Activated CD4-positive, alpha-beta T cell treated with anti-CD3 and anti-CD28 coated beads for 48 hours (primary cell): ENCODE measurements at regions not wholly inside any gene's neighbourhood (a gene's known extent, or its start where the extent isn't known, plus 50 kb on each side); places are given as distances from the start of the nearest gene placed in this dataset.
"Not testable (repeated sequence)": the region's sequence is repeated elsewhere in the genome, so short reads cannot be mapped to it uniquely, and the experiment has no call there.

Source experiments
- DNase-seq: peaks from one replicate; pipeline ENCODE4 v3.0.0-alpha.2; 2020

GRCh38 chr12:60539592-60539991 lies 943.8 kb downstream of the SLC16A7 start:
- no peak for DNase-seq

DNA sequence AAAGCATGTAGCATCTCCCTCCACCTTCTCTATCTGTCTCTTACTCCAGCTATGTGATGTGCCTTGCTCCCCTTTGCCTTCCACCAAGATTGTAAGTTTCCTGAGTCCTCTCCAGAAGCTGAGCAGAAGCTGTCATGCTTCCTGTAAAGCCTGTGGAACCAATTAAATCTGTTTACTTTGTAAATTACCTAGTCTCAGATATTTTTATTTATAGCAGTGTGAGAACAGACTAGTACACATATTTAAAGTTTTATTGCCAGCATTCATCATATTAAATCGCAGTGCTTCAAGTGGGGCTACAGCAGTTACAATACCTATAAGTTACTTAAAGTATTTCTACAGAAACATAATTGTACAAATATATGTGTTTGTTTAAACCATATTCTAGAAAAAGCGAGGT lies 973.1 kb downstream of the SLC16A7 start:
- DNase-seq = no peak

DNA sequence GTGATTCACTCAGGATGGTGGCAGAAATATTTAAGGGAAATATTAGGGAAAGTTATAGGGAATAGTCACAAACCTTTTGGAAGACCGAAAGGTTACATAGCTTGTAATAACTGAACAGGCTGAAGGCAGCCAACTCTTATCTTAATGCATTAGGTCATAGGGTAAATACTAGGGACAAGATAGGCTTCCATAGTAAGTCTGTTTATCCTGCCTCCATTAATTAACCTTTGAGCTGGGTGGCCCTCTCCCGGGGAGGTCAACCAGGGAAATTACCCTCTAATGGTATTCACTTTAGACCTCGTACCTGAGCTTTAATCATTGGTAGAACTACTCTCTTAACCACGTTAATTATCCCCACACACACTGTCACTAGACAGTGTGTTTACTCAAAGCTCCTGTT lies 981.8 kb downstream of the SLC16A7 start:
- no peak for DNase-seq

DNA sequence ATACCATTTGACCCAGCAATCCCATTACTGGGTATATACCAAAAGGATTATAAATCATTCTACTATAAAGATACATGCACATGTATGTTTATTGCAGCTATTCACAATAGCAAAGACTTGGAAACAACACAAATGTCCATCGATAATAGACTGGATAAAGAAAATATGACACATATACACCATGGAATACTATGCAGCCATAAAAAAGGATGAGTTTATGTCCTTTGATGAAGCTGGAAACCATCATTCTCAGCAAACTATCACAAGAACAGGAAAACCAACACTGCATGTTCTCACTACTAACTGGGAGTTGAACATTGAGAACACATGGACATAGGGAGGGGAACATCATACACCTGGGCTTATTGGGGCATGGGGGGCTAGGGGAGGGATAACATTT lies 991.8 kb downstream of the SLC16A7 start:
- DNase-seq = not testable (repeated sequence)

DNA sequence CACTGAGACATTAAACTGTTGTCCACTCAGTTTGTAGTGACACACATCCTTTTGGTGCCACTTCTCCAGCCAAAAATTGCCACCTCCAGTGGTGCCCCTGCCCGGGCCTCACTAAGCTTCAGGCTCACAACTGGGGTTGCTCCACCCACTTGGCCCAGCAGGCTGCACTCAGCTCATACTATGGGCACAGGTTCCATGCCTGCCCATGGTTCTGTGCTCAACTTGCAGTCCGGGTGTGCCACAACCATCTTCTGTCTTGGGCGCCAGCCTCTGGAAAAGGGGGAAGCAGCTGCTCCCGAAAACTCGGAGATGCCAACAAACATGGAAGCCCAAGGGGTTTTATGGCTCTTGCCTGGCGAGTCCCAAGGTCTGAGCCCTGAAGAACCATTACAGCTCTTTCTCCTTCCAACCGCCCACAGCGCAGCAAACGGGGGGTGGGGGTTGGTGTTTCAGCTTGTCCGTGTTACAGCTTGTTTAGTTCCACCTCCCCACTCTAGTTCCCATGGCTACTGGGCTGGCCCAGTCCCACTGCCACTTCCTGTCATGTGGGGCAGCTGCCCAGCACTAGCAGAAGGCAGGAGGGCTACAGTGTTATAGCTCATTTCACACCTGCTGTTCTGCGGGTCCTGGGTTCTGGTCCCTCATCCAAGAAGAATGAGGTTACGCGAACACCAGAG lies 998.3 kb downstream of the SLC16A7 start:
- no peak for DNase-seq

GRCh38 chr12:60602601-60603000 lies 1006.8 kb downstream of the SLC16A7 start:
- DNase-seq = no peak

DNA sequence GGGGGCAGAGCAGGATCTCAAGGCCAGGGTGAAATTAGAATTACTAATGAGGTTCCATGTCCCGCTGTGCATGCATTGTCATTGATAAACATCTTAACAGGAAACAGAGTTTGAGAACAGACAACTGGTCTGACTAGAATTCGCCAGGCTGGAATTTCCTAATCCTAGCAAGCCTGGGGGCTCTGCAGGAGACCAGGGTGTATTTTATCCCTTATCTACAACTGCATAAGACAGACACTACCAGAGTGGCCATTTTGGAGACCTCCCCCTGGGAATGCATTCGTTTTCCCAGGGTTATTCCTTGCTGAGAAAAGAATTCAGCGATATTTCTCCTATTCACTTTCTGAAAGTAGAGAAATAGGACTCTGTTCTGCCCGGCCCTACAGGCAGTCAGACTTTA lies 1007.6 kb downstream of the SLC16A7 start:
- not testable (repeated sequence) for DNase-seq

DNA sequence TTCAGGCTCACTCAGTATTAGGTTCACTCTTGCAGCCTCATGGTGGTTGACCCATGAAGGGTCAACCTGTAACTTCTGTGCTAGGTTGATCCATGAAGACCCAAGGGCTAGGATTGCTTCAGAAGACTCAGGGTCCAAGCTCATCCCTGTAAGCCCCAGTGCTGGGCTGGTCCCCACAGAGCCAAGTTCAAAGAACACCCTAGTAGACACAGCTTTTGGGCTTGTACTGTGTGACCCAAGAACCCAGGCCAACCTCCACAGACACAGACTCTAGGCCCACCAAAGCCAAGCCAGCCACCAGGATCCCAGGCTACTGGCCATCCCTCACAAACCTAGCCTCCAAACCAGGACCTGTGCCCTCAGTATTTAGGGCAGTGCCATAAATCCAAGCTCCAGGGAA lies 1020.6 kb downstream of the SLC16A7 start:
- DNase-seq = no peak

- DNase-seq = no peak
These were observed 1035.0 kb downstream of the SLC16A7 start for GRCh38 chr12:60630796-60631195.

DNA sequence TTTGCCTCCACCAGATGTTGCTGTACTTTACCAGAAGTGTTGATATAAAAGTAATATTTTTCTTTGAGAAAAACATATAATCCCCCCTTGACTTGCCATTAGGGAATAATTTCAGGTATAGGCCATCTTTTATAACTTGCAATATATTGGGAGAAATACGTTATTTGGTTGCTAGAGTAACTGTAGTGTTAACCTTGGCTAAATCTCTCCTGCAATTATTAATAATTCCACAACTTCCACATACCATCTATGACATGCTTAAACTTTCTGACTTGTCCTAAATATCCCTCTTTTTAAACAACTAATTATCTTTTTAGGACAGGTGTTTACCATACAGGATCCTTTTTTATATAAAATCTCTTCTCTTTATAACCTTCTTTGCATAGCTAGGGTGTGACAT lies 1048.2 kb downstream of the SLC16A7 start:
- no peak for DNase-seq

- DNase-seq = no peak
These were observed 1071.1 kb downstream of the SLC16A7 start for GRCh38 chr12:60666895-60667294.

DNA sequence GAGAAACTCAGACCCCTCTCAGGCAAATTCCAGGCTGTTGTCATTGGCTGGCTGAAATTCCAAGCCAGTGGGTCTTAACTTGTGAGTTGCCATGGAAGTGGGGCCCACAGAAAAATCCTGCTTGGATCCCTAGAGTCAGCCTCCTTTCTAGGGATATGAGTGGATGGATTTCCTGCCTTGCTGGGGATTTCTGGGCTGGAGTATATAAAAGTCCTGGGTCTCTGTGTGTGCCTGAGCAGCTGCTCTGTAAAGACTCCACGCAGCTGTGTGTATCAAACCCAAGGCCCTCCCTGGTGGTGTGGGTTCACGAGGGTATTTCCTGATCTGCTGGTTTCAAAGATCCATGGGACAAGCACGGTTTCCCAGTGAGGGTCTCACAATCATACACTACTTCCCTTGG lies 1077.1 kb downstream of the SLC16A7 start:
- no peak for DNase-seq

DNA sequence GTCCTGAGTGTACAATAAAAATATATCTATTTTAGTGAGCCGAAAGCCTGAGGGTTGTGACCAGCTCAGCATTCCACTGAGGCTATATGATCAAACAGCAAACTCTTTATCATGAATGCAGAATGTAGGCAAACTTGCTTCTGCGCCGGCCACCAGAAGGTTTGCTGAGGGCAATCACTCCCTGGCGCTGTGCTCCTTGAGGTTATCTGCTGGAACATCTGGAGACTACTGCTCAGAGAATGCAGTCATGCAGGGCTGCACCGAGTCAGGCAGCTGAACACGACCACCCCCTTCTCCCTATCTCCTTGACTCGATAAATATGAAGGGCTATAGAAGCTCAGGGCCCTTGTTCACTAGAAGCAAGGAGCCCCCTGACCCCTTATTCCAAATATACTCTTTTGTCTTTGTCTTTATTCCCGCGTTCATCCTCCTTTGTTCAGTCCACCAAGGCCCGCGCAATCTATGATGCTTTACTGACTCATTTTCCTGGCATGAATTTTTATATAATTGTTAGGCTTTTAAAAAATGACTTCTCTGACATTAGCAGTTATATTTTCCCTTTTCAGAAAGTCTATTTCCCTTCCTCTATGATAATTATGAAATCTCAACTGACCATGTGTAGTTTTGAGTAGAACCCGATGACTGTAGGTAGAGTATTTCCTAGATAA lies 1089.3 kb downstream of the SLC16A7 start:
- no peak for DNase-seq

- no peak for DNase-seq
These were observed 1093.3 kb downstream of the SLC16A7 start for GRCh38 chr12:60689137-60689536.

DNA sequence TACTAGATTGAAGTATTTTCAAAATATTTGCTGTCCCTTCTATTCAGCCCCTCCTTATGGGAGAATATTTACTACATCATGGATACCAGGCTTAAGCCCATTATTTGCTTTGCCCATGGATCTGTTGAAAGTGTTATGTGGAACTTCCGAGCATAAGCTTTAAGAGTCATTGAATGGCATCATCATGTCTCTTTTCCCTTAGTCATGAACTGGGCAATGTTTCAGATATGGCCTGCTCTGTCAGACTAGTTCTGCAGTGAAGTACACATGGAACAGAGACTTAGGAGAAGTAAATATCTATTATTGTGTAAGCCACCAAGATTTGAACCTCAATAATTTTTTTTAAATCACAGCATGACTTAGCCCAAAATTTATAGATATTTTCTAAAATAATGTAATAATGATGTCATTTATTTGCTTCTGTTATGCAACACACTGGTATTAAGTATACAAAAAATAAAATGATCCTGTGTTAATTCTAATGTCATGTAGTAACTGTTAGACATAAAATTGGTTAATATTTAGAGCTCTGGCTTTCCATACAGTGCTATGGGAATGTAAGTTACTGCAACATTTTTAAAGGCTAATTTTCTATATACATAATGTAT lies 1097.3 kb downstream of the SLC16A7 start:
- no peak for DNase-seq

- DNase-seq = no peak
These were observed 1108.5 kb downstream of the SLC16A7 start for GRCh38 chr12:60704171-60704914.

DNA sequence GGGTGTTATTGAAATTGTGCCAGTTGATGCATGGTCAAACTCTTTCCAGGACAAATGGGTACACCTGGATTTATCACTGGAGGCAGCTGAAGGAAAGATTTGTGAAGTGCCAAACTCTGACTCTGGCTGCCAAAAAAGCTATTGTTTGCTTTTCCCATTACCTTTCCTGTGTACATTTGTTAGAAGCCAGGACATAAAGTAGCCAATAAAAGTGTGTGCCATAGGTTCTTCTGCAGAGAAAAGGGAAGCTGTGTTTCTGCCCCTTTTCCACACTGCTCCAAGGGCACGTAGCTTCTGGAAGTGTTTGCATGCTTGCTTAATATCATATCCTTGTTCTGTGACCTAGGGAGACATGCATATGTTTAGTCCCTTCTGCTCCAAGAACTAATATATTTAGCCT lies 1114.4 kb downstream of the SLC16A7 start:
- DNase-seq = no peak

GRCh38 chr12:60714141-60714900 lies 1118.5 kb downstream of the SLC16A7 start:
- DNase-seq = no peak

DNA sequence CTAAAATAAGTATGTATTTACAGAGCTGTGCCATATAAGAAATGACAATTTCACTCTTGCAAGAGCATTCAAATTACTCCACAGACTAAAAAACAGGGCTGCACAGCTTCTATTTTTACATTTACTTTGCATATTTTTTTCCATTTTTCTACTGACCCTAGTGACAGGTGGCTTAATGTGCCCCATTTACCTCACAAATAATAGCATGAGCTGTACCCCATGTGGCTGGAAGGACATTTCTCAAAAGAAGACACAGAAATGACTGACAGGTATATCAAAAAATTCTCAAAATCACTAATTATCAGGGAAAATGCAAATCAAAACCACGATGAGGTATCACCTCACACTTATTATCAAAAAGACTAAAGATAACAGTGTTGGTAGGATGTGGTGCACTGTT lies 1128.6 kb downstream of the SLC16A7 start:
- no peak for DNase-seq

GRCh38 chr12:60724984-60725383 lies 1129.2 kb downstream of the SLC16A7 start:
- DNase-seq = no peak

DNA sequence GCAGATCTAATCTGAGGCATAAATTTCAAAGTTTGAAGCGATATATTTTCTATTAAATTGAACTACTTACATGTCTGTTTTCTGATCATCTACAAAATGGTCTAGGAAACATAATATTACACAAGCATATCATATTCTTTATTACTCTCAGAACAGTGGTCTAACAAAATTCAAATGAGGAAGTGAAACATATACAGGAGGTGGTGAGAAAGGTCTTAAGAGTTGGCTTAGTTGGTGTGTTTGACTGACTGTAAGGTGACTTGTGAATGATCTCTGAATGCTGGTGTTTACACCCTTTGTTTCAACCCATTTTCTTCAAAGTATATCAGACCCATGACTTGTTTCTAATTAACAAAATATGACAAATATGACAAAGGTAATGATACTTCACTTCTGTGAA lies 1156.8 kb downstream of the SLC16A7 start:
- no peak for DNase-seq

GRCh38 chr12:60758224-60758623 lies 1162.4 kb downstream of the SLC16A7 start:
- no peak for DNase-seq

DNA sequence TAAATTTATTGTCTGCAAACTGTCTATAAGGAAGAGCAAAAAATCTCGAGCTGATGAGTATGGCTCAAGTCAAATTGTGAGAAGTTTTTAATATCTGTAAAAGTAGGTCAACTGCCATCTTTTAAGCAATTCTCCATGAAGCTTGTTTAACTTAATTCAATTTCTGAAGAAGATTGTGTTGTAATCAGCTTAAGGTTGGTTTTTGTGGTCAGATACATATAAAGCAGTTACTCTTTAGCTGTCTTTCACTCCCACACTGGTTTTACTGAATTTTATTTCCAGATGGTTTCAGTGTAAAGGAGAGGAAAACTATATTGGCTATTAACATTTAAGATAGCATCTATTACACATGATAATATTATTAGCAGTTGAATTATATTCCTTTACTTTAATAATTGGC lies 1165.1 kb downstream of the SLC16A7 start:
- DNase-seq = no peak
